Stimulated activated effector memory CD8-positive, alpha-beta T cell treated with anti-CD3 and anti-CD28 coated beads, Interleukin-12 subunit alpha, Interleukin-12 subunit beta, amount 100 ng/mL, for 72 hours (primary cell): ENCODE measurements at regions not wholly inside any gene's neighbourhood (a gene's known extent, or its start where the extent isn't known, plus 50 kb on each side); places are given as distances from the start of the nearest gene placed in this dataset.
A peak's percentile ranks its signal among the peaks of the same experiment; 100 is the strongest.

Experiments used
- ATAC-seq: fragments of 150-1000 bp; cut with Tn5 transposase; 2 replicates; pipeline ENCODE4 v1.10.0; 2021
- DNase-seq, 2 donors: peaks; one replicate each; pipeline ENCODE4 v3.0.0; 2021 to 2022; ENCODE audit warnings: low spot score in 2 of 2
- H3K27ac Mint-ChIP-seq: one replicate; pipeline ENCODE4 v1.8.0; 2022; ENCODE audit warnings: mild to moderate bottlenecking, mixed read lengths
- H3K36me3 Mint-ChIP-seq: one replicate; pipeline ENCODE4 v1.8.0; 2022; ENCODE audit warnings: mild to moderate bottlenecking, mixed read lengths
- H3K4me1 Mint-ChIP-seq: one replicate; pipeline ENCODE4 v1.8.0; 2022; ENCODE audit warnings: mixed read lengths
- H3K4me3 Mint-ChIP-seq: one replicate; pipeline ENCODE4 v1.8.0; 2022; ENCODE audit warnings: mild to moderate bottlenecking, mixed read lengths
- H3K9me3 Mint-ChIP-seq: one replicate; pipeline ENCODE4 v1.8.0; 2022; ENCODE audit warnings: mixed read lengths

DNA sequence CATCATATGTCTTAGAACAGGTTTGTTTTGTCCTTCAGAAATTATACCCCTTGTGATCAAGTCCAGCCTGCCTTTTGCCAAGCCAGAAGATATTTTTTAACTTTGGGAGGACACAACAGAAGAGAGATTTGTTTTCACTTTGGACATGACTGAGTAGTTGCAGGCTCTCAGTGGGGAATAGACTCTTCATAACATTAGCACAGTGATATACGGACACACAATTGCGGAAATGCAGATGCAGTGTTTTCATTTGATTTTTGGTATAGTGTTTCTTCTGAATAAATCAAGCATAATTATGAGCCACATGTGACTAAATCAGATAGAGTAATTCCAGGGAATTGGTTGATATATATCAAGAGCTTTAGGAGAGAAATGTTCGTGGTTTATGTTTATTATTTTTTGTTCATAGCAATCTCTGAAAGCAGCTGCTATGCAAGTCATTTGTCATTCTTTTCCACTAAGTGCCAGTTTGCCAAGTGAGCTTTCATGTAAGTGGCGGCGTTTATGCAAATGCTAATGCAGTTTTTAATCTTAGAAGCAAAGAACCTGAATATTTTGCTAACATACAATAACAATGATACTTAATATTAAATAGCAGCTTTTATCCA lies 69.6 kb upstream of the HDAC9 start:
- H3K4me1 Mint-ChIP-seq, result no peaks in the 10 kb centered on the region
- no peak overlapping the region for H3K4me3 Mint-ChIP-seq
- H3K9me3 Mint-ChIP-seq, result no peaks in the 10 kb centered on the region
- DNase-seq (no peak), ATAC-seq (no peak)
- no peak overlapping the region for H3K27ac Mint-ChIP-seq
- no peaks in the 10 kb centered on the region for H3K36me3 Mint-ChIP-seq

DNA sequence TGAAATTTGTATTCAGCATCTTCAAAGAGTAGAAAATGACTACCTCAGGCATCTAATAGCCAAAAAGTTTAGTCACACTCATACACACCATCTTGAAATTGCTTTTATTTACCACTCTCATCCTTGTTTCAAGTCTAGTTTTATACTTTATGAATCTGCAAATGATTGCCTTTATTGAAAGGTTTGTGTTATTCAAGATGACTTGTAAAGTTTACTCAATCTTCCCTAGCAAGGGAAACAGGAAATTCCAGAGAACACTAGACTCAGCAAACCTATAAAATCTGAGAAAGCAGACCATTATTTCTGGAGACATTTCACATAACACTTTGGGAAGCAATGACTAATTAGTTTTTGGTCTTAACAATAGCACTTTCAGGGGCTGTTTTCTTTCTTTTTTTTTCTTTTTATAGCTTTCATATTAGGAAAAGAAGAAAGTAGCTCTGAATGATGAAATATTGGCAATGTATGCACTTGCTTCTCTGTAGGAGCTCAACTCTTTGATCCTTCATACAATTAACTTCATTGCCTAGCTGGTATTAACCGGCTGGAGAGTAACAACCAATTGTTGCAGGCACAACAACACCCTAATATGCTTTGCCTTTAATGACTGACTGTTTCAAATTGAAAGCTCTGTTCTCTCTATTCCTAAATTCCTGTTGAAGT lies 68.9 kb upstream of the HDAC9 start:
- no peaks in the 10 kb centered on the region for H3K9me3 Mint-ChIP-seq
- no peak overlapping the region for H3K27ac Mint-ChIP-seq
- H3K36me3 Mint-ChIP-seq, result no peaks in the 10 kb centered on the region
- no peak for DNase-seq
- no peak overlapping the region for H3K4me3 Mint-ChIP-seq
- ATAC-seq, result peak; percentile 52
- H3K4me1 Mint-ChIP-seq, result no peaks in the 10 kb centered on the region

DNA sequence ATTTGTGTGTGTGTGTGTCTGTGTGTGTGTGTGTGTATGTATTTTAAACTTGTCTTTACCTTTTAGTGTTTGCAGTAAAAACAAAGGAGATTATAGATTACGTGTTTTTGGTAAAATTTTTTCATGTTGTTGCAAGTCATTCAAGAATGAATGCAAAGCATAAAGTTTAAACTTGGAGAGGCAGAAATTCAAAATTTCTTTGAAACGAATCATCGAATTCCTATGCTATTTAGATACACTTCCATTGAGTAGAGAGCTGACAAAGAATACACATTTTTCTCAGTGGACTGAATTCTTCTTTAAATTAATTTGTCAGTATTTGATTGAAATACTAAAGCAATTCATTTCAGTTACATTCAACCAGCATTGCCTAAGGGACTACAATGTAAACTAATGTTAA lies 66.0 kb upstream of the HDAC9 start:
- ATAC-seq, result no peak

DNA sequence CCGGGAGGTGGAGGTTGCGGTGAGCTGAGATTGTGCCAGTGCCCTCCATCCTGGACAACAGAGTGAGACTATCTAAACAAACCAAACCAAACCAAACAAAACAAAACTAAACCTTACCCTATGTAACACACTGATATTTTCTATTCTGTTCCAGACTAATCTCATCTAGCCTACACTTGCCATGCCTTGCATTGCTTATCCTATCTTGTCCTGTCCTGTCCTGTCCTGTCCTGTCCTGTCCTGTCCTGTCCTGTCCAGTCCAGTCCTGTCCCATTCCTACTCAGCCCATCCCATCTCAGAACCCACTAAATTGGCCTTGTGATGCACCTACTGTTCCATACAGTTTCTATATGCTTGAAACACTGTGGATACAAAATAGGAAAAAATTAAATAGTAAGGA lies 64.7 kb upstream of the HDAC9 start:
- Mint-ChIP-seq H3K36me3 (no peaks in the 10 kb centered on the region), H3K9me3 (no peaks in the 10 kb centered on the region), H3K4me3 (no peak overlapping the region), H3K27ac (no peak overlapping the region), H3K4me1 (no peaks in the 10 kb centered on the region)
- no peak for ATAC-seq
- no peak for DNase-seq

More for the DNA sequence above, 66.0 kb upstream of the HDAC9 start:
- H3K4me1 Mint-ChIP-seq, result no peaks in the 10 kb centered on the region
- H3K27ac Mint-ChIP-seq, result no peak overlapping the region
- no peak overlapping the region for H3K4me3 Mint-ChIP-seq
- DNase-seq, result no peak
- no peaks in the 10 kb centered on the region for H3K36me3 Mint-ChIP-seq
- no peaks in the 10 kb centered on the region for H3K9me3 Mint-ChIP-seq

DNA sequence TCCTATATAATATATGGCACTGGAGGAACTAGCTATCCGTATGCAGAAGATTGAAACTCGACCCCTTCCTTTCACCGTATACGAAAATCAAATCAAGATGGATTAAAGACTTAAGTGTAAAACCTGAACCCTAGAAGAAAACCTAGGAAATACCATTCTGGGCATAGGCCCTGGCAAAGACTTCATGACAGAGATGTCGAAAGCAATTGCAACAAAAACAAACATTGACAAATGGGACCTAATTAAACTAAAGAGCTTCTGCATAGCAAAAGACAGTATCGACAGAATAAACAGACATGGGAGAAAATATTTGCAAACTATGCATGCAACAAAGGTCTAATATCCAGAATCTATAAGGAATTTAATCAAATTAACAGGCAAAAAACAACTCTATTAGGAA lies 61.4 kb upstream of the HDAC9 start:
- DNase-seq, result no peak
- H3K4me1 Mint-ChIP-seq, result peaks cover 5% of the 10 kb centered on the region
- no peak for ATAC-seq
- no peaks in the 10 kb centered on the region for H3K9me3 Mint-ChIP-seq
- H3K36me3 Mint-ChIP-seq, result no peaks in the 10 kb centered on the region
- no peak overlapping the region for H3K4me3 Mint-ChIP-seq
- no peak overlapping the region for H3K27ac Mint-ChIP-seq

DNA sequence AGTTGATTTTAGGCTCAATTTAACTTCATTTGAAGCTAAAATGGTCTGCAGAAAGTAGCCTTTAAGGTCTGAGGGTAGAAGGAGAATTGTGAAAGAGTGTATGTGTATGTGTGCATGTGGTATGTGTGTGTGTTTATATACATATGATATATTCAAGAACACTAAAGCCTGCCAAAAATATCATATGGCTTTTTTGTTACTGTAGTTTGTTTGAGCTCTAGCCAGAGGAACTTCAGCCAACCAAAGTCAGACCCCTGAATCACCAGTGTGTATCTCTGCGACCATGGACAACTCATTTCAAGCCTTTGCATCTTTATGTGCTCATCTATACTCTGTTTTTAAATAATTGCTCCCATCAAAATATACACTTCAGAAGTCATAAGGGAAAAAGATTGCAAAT lies 58.4 kb upstream of the HDAC9 start:
- no peak overlapping the region for H3K4me3 Mint-ChIP-seq
- H3K27ac Mint-ChIP-seq, result no peak overlapping the region
- ATAC-seq, result peak; percentile 36

DNA sequence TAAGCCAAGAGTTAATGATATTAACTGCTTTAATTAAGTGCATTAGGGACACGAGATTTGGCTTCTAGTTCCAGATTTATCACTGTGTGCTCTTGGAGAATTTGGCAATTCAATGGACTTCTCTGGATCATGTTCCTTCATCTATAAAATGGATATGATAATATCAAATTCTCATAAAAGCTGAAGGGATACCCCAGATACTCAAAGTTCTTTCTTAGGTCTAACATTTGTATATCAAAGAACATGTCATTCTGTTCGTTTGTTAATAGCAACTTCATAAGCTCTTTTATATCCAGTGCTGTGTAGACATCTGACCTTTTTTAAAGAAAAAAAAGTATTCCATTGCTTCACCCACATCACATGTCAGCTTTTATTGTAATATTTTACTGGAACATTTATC lies 54.6 kb upstream of the HDAC9 start:
- H3K4me1 Mint-ChIP-seq, result peaks cover 7% of the 10 kb centered on the region
- H3K9me3 Mint-ChIP-seq, result no peaks in the 10 kb centered on the region
- H3K27ac Mint-ChIP-seq, result no peak overlapping the region
- no peak for DNase-seq
- ATAC-seq, result no peak
- H3K4me3 Mint-ChIP-seq, result no peak overlapping the region
- H3K36me3 Mint-ChIP-seq, result no peaks in the 10 kb centered on the region

More for the DNA sequence above, 58.4 kb upstream of the HDAC9 start:
- peaks cover 7% of the 10 kb centered on the region for H3K4me1 Mint-ChIP-seq
- no peaks in the 10 kb centered on the region for H3K9me3 Mint-ChIP-seq
- H3K36me3 Mint-ChIP-seq, result no peaks in the 10 kb centered on the region
- DNase-seq, result no peak

DNA sequence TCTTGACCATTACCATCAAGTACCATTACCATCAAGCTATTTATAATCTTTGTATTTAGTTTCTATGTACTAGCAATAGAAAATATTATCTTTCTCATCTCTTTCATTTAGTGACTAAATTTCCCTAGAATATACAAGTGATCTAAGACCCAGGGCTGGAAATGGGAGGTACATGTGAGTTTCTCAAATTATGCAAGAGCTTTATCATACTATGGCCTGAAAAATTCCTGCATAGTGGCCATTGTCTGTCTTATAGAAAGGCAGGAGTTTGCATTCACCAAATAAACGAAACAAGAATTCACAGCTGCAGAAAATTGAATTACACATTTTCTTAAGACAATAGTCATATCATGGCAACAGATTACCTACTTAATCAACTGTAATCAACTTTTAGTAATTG lies 50.7 kb upstream of the HDAC9 start:
- H3K4me3 Mint-ChIP-seq, result no peak overlapping the region
- no peak overlapping the region for H3K27ac Mint-ChIP-seq
- no peaks in the 10 kb centered on the region for H3K36me3 Mint-ChIP-seq
- no peaks in the 10 kb centered on the region for H3K9me3 Mint-ChIP-seq
- ATAC-seq, result no peak
- H3K4me1 Mint-ChIP-seq, result no peaks in the 10 kb centered on the region
- no peak for DNase-seq

DNA sequence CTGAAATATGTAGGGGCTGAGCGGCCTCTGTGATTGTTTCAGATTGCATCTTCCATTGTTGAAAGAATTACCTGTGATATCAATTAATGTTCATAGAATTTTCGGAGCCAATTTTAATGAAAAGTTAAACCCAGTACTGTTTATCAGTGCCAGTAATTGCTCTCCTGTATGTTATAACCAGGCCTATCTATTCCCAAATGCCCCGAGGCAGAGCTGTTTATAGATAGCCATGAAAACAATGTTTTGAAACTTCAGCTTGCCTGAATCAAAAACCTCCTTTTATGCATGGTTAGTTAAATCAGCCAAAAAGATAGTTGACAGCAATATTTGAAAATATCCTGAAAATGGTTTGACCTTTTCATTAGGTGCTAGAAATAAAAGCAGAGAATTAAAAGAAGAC lies 50.1 kb upstream of the HDAC9 start:
- Mint-ChIP-seq H3K27ac (no peak overlapping the region), H3K36me3 (no peaks in the 10 kb centered on the region), H3K9me3 (no peaks in the 10 kb centered on the region), H3K4me3 (no peak overlapping the region), H3K4me1 (no peaks in the 10 kb centered on the region)
- ATAC-seq, result no peak
- no peak for DNase-seq
